CD8-positive, alpha-beta memory T cell (primary cell): ENCODE measurements at regions not wholly inside any gene's neighbourhood (a gene's known extent, or its start where the extent isn't known, plus 50 kb on each side); places are given as distances from the start of the nearest gene placed in this dataset.

Source experiments
- CTCF ChIA-PET: fragments of 350-600 bp; sonication (Branson Sonifier 250); formaldehyde crosslinking; loops from one replicate; lab custom pipeline; 2021; ENCODE audit warnings: antibody characterized with exemption; lab: Charles Lee
- POLR2A ChIA-PET: fragments of 350-600 bp; sonication (Branson Sonifier 250); formaldehyde crosslinking; loops from one replicate; lab custom pipeline; 2021; ENCODE audit warnings: antibody characterized with exemption; lab: Charles Lee
- DNase-seq, 5 donors: peaks; one replicate each; pipeline versions ENCODE4 v3.0.0 to v3.0.0-alpha.2; 2020 to 2022; ENCODE audit warnings: mixed read lengths in 1 of 5
- H3K27ac ChIP-seq: one replicate; pipeline ENCODE4 v1.7.0; 2013; ENCODE audit warnings: low read depth, mild to moderate bottlenecking, low read length, moderate library complexity
- H3K27me3 ChIP-seq: 2 replicates; pipeline ENCODE4 v1.7.0; 2013; ENCODE audit warnings: low read length, mild to moderate bottlenecking; ENCODE audit not compliant: insufficient read depth, poor library complexity, severe bottlenecking
- H3K36me3 ChIP-seq: 2 replicates; pipeline ENCODE4 v1.7.0; 2013; ENCODE audit warnings: mild to moderate bottlenecking, low read length, moderate library complexity; ENCODE audit not compliant: insufficient read depth
- H3K4me1 ChIP-seq: 2 replicates; pipeline ENCODE4 v1.7.0; 2013; ENCODE audit warnings: mild to moderate bottlenecking, low read length, moderate library complexity; ENCODE audit not compliant: insufficient read depth
- H3K4me3 ChIP-seq: 2 replicates; pipeline ENCODE4 v1.7.0; 2013; ENCODE audit warnings: mild to moderate bottlenecking, low read length
- H3K9me3 ChIP-seq: 2 replicates; pipeline ENCODE4 v1.7.0; 2013; ENCODE audit warnings: mild to moderate bottlenecking, low read length
- H3K27ac Mint-ChIP-seq, 8 donors: one replicate each; pipeline ENCODE4 v1.8.0; 2020 to 2021; ENCODE audit warnings: mixed read lengths in 8 of 8, mild to moderate bottlenecking in 6 of 8, inconsistent platforms in 3 of 8, moderate library complexity in 3 of 8
- H3K27me3 Mint-ChIP-seq, 2 donors: one replicate each; pipeline ENCODE4 v1.8.0; 2020 to 2021; ENCODE audit warnings: mixed read lengths in 2 of 2, mild to moderate bottlenecking in 1 of 2, moderate library complexity in 1 of 2
- H3K36me3 Mint-ChIP-seq, 3 donors: one replicate each; pipeline ENCODE4 v1.8.0; 2020 to 2021; ENCODE audit warnings: mixed read lengths in 3 of 3, inconsistent platforms in 1 of 3, mild to moderate bottlenecking in 1 of 3
- H3K4me1 Mint-ChIP-seq, 3 donors: one replicate each; pipeline ENCODE4 v1.8.0; 2020 to 2021; ENCODE audit warnings: mixed read lengths in 3 of 3, inconsistent platforms in 1 of 3, mild to moderate bottlenecking in 1 of 3
- H3K4me3 Mint-ChIP-seq, 7 donors: one replicate each; pipeline ENCODE4 v1.8.0; 2020 to 2021; ENCODE audit warnings: mixed read lengths in 7 of 7, mild to moderate bottlenecking in 6 of 7, moderate library complexity in 4 of 7, inconsistent platforms in 2 of 7
- H3K9me3 Mint-ChIP-seq, 5 donors: one replicate each; pipeline ENCODE4 v1.8.0; 2020 to 2022; ENCODE audit warnings: mixed read lengths in 5 of 5, mild to moderate bottlenecking in 3 of 5, moderate library complexity in 2 of 5, inconsistent platforms in 1 of 5

DNA sequence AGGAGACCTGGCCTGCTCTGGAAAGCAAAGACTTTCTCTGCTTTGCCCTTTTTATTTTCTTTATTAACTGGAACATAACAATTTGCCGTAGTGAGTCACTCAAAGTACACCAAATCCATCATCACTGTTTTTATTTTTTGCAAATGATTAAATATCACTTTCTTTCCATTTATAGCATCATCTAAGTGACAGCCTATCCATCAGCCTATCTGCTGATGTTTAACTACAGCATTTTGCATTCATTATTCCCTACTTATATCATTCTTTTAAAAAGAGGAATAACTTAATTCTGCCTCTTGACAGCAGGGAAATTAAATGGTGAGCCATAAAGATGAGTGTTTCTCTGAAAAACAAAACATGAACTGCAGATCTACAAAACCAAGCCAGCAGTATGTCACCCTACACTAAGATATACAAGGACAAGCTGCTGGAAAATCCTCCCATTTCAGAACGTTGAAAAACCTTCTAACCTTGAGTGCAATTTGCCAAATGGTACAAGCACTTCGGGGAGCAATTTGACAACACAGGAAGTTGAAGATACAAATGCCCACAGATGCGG, 821.3 kb upstream of the TMEM132C start:
- Mint-ChIP-seq H3K27ac (no peak overlapping the region), H3K4me3 (no peak overlapping the region)
- CTCF ChIA-PET, result no interaction called here

DNA sequence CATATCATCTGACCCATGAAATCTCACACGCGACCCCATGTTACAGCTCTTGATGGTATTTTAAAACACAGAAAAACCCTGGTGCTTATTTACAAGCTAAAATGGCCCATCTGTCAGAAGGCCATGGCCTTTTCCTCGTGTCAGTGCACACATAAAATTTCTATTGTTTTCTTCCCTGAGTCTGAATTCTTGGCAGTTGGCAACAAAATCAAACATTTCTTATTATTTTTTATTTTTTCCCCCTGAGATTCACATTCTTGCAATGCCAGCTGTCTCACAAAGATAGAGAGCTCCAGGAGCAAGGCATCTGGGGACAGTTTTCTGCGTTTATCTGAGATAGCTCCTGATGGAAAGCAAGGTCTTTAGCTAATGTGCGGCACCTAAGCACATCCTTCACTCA, 818.1 kb upstream of the TMEM132C start:
- CTCF ChIA-PET, result no interaction called here

More for the DNA sequence above, 821.3 kb upstream of the TMEM132C start:
- POLR2A ChIA-PET, result no interaction called here
- Histone ChIP-seq H3K27me3 (no peaks in the 10 kb centered on the region), H3K9me3 (no peaks in the 10 kb centered on the region), H3K4me3 (no peak overlapping the region), H3K36me3 (no peaks in the 10 kb centered on the region), H3K27ac (no peak overlapping the region), H3K4me1 (no peaks in the 10 kb centered on the region)
- DNase-seq, result no peak
- H3K27me3 Mint-ChIP-seq, result peaks cover 0 to 3% of the 10 kb centered on the region in 2 donors
- no peaks in the 10 kb centered on the region for H3K4me1 Mint-ChIP-seq
- H3K9me3 Mint-ChIP-seq, result peaks cover 2 to 11% (median 9%) of the 10 kb centered on the region in 5 donors
- H3K36me3 Mint-ChIP-seq, result no peaks in the 10 kb centered on the region

DNA sequence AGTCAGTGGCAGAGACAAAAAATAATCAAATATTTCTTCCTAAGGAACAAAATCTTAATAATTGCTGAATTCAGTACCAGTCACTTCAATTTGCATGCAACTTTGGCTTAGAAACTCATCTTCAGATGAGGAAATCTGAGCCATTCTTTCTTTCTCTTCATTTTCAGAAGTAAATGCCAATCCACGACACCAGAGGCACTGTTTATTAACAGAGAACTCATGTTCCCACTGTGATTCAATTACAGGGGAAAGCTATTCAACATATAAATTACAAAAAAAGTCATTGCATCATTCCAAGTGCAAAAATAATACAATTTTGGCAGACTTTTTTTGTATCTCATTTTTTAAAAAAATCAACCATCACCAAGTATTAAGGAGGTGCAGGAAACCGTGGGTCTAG, 816.1 kb upstream of the TMEM132C start:
- no peak overlapping the region for H3K27ac Mint-ChIP-seq
- H3K27ac ChIP-seq, result no peak overlapping the region
- H3K9me3 ChIP-seq, result no peaks in the 10 kb centered on the region
- POLR2A ChIA-PET, result no interaction called here
- H3K4me3 Mint-ChIP-seq, result no peak overlapping the region
- H3K4me3 ChIP-seq, result no peak overlapping the region
- H3K4me1 Mint-ChIP-seq, result no peaks in the 10 kb centered on the region
- H3K36me3 ChIP-seq, result no peaks in the 10 kb centered on the region
- CTCF ChIA-PET, result interaction anchor here (1.3 kb wide), 1 partner anchor 20 kb away, joined by 3 read pairs; no protein-coding TSS in a partner anchor
- no peaks in the 10 kb centered on the region for H3K4me1 ChIP-seq
- no peaks in the 10 kb centered on the region for H3K36me3 Mint-ChIP-seq
- H3K27me3 Mint-ChIP-seq, result peaks cover 11 to 15% of the 10 kb centered on the region in 2 donors
- DNase-seq, result no peak
- no peaks in the 10 kb centered on the region for H3K27me3 ChIP-seq
- H3K9me3 Mint-ChIP-seq, result peaks cover 0 to 6% (median 3%) of the 10 kb centered on the region in 5 donors

More for the DNA sequence above, 818.1 kb upstream of the TMEM132C start:
- Histone ChIP-seq H3K27me3 (no peaks in the 10 kb centered on the region), H3K4me1 (no peaks in the 10 kb centered on the region), H3K4me3 (no peak overlapping the region), H3K36me3 (no peaks in the 10 kb centered on the region), H3K27ac (no peak overlapping the region), H3K9me3 (no peaks in the 10 kb centered on the region)
- peaks cover 0 to 5% (median 3%) of the 10 kb centered on the region in 5 donors for H3K9me3 Mint-ChIP-seq
- peaks cover 0 to 8% of the 10 kb centered on the region in 2 donors for H3K27me3 Mint-ChIP-seq
- H3K36me3 Mint-ChIP-seq, result no peaks in the 10 kb centered on the region
- H3K27ac Mint-ChIP-seq, result no peak overlapping the region
- no peak for DNase-seq
- H3K4me1 Mint-ChIP-seq, result no peaks in the 10 kb centered on the region
- no peak overlapping the region for H3K4me3 Mint-ChIP-seq
- POLR2A ChIA-PET, result no interaction called here

DNA sequence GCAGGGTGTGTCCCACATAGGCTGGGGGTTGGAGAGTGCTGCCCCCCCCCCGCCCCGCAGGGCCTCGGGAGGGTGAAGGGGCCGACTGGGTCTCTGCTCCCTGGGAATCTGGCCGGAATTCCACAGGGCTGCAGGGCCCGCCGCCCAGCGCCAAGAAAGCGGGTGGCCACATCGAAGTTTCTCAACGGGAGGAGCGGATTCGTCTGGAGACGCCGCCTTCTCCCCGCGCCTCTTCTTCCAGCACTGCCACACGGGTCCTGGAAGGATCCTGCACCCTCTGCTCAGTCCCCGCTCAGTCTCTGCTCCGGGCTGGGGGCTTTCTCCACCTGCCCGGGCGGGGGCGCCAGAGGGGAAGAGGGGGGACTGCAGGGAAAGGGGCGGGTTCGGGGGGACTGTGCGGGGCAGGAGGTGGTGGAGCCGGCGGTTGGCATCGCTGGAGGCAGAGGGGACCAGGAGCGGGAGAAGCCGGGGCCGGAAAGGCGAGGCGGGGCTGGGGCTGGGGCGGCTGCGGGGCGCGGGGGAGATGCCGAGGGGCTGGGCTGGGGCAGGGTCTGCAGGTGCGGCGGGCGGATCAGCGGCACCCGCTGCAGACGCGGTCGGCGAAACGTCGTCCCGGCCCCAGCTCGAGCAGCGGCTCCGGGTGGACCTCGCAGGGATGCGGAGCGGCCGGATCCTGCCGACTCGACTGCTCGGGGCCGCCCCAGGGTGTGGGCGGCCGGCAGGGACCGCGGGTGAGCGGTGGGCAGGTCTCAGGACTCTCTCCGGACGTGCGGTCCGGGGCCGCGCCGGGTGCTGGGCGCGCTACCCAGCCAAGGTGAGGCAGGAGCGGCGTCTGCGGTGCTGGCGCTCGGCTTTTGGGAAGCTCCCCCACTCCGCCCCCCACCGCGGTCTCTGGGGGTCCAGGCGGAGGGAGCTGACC, 811.4 kb upstream of the TMEM132C start:
- Mint-ChIP-seq H3K4me3 (no peak overlapping the region), H3K36me3 (no peaks in the 10 kb centered on the region), H3K27ac (no peak overlapping the region), H3K27me3 (peaks cover 19 to 22% of the 10 kb centered on the region in 2 donors), H3K4me1 (no peaks in the 10 kb centered on the region), H3K9me3 (peaks cover 0 to 8% (median 5%) of the 10 kb centered on the region in 5 donors)
- Histone ChIP-seq H3K27ac (no peak overlapping the region), H3K27me3 (no peaks in the 10 kb centered on the region), H3K9me3 (no peaks in the 10 kb centered on the region), H3K36me3 (no peaks in the 10 kb centered on the region), H3K4me1 (no peaks in the 10 kb centered on the region), H3K4me3 (no peak overlapping the region)
- ChIA-PET CTCF (no interaction called here), POLR2A (no interaction called here)
- DNase-seq, result no peak

DNA sequence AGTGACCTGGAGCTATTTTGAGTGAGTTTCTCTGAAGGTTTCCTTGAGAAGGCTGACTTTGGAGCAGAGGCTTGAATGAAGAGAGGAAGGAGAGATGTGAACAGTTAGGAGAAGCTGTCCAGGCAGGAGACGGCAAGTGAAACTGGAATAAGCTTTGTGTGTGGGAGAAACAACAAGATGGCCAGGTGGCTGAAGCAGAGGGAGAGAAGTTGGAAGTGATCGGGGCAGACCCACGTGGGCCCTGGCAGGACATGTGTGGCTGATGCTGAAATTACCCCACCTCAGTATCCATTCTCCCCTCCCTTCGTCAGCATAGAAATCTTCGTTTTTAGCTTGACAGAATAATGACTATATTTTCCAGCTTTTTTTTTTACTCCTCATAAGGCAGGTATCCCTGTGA, 809.2 kb upstream of the TMEM132C start:
- Histone ChIP-seq H3K4me3 (no peak overlapping the region), H3K27ac (no peak overlapping the region), H3K9me3 (no peaks in the 10 kb centered on the region), H3K36me3 (no peaks in the 10 kb centered on the region), H3K4me1 (no peaks in the 10 kb centered on the region), H3K27me3 (no peaks in the 10 kb centered on the region)
- no peak for DNase-seq
- H3K4me3 Mint-ChIP-seq, result no peak overlapping the region
- no peaks in the 10 kb centered on the region for H3K36me3 Mint-ChIP-seq
- H3K9me3 Mint-ChIP-seq, result peaks cover 2 to 9% (median 5%) of the 10 kb centered on the region in 5 donors
- H3K4me1 Mint-ChIP-seq, result no peaks in the 10 kb centered on the region
- ChIA-PET POLR2A (no interaction called here), CTCF (no interaction called here)
- peaks cover 19 to 22% of the 10 kb centered on the region in 2 donors for H3K27me3 Mint-ChIP-seq
- no peak overlapping the region for H3K27ac Mint-ChIP-seq

DNA sequence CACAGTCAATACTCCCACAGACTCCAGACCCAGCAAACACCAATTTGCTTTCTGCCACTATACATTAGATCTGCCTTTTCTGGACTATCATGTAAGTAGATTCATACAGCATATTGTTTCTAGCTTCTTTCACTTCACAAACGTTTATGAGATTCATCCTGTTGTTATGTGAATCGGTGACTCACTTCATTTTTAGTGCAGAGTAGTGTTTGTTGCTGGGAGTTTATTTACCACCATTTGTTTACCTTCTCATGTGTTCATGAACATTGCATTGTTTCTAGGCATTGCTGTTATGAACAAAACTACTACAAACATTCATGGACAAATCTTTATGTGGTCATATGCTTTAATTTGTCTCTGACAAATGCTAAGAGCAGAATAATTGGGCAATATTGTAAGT, 807.8 kb upstream of the TMEM132C start:
- Mint-ChIP-seq H3K27me3 (peaks cover 17 to 19% of the 10 kb centered on the region in 2 donors), H3K4me3 (no peak overlapping the region), H3K36me3 (no peaks in the 10 kb centered on the region), H3K27ac (no peak overlapping the region), H3K4me1 (no peaks in the 10 kb centered on the region), H3K9me3 (peaks cover 2 to 9% (median 5%) of the 10 kb centered on the region in 5 donors)
- POLR2A ChIA-PET, result no interaction called here
- no peaks in the 10 kb centered on the region for H3K36me3 ChIP-seq
- DNase-seq, result no peak
- CTCF ChIA-PET, result no interaction called here
- no peak overlapping the region for H3K4me3 ChIP-seq
- H3K27ac ChIP-seq, result no peak overlapping the region
- H3K4me1 ChIP-seq, result no peaks in the 10 kb centered on the region
- no peaks in the 10 kb centered on the region for H3K9me3 ChIP-seq
- no peaks in the 10 kb centered on the region for H3K27me3 ChIP-seq

DNA sequence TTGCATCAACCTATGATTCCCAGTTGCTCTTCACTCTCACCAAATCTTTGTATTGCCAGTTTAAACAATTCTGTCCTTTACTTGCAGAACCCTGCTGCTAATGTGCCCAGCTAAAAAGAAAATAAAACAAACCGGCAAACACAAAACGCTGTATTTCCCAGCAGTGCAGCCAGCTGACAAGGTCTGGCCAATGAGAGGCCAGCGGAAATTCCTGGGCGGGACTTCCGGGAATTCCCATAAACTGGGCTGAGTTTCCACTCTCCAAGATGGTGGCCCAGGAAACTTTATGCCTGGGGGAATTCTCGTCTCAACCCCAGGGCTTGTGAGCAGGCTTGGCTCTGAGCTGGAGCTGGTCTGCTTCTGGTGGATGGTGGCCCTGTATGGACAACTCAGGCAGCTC, 807.3 kb upstream of the TMEM132C start:
- peaks cover 2 to 8% (median 3%) of the 10 kb centered on the region in 5 donors for H3K9me3 Mint-ChIP-seq
- no peak for DNase-seq
- Histone ChIP-seq H3K27me3 (no peaks in the 10 kb centered on the region), H3K9me3 (no peaks in the 10 kb centered on the region), H3K4me3 (no peak overlapping the region), H3K27ac (no peak overlapping the region), H3K36me3 (no peaks in the 10 kb centered on the region), H3K4me1 (no peaks in the 10 kb centered on the region)
- H3K4me3 Mint-ChIP-seq, result no peak overlapping the region
- no peaks in the 10 kb centered on the region for H3K36me3 Mint-ChIP-seq
- H3K27me3 Mint-ChIP-seq, result peaks cover 13 to 14% of the 10 kb centered on the region in 2 donors
- ChIA-PET POLR2A (no interaction called here), CTCF (no interaction called here)
- no peaks in the 10 kb centered on the region for H3K4me1 Mint-ChIP-seq
- H3K27ac Mint-ChIP-seq, result no peak overlapping the region

DNA sequence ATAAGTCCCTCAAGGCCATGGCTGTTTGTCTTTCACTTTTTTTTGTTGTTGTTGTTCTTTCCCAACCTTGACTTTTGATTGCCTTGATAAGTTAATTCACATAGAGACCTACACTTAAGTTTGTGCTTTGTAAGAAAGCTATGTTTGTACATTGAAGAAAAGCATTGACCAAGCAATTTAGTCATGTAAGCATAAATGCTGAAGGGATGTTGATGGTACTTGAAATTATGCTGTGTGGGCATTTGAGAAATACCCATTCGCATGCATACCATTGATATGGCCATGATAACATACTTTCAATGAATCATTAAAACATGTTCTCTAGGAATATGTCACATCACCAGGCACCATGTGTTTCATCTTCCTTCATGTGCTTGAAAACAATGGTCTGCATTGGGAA, 803.7 kb upstream of the TMEM132C start:
- no peak for DNase-seq
- ChIA-PET CTCF (no interaction called here), POLR2A (no interaction called here)
- Histone ChIP-seq H3K36me3 (no peaks in the 10 kb centered on the region), H3K27ac (no peak overlapping the region), H3K27me3 (no peaks in the 10 kb centered on the region), H3K4me1 (no peaks in the 10 kb centered on the region), H3K4me3 (no peak overlapping the region), H3K9me3 (no peaks in the 10 kb centered on the region)
- peaks cover 0 to 8% (median 3%) of the 10 kb centered on the region in 5 donors for H3K9me3 Mint-ChIP-seq
- H3K36me3 Mint-ChIP-seq, result no peaks in the 10 kb centered on the region
- H3K27me3 Mint-ChIP-seq, result peaks cover 0 to 5% of the 10 kb centered on the region in 2 donors
- no peaks in the 10 kb centered on the region for H3K4me1 Mint-ChIP-seq
- H3K27ac Mint-ChIP-seq, result no peak overlapping the region
- no peak overlapping the region for H3K4me3 Mint-ChIP-seq
